ENCODE measurements at regions not wholly inside any gene's neighbourhood (a gene's known extent, or its start where the extent isn't known, plus 50 kb on each side); places are given as distances from the start of the nearest gene placed in this dataset.

- TF ChIP-seq POLR2AphosphoS5 (IDR thresholded peaks at IDR 0.05; ENCODE audit: low read depth, low read length), result no peak
- no peak for TF ChIP-seq POLR2A (IDR thresholded peaks at IDR 0.05; ENCODE audit: low read depth, low read length)
Observed at GRCh38 chr3:177590826-177591225, 393.5 kb upstream of the TBL1XR1 start.
